ENCODE measurements at regions not wholly inside any gene's neighbourhood (a gene's known extent, or its start where the extent isn't known, plus 50 kb on each side); places are given as distances from the start of the nearest gene placed in this dataset.

GRCh38 chr13:104015646-104016396, 949.6 kb upstream of the SLC10A2 start:
- WGBS: 49% methylated on average over 7 of the region's 7 CpGs
- H3K4me1 ChIP-seq: no peaks in the 10 kb centered on the region

GRCh38 chr13:104014803-104015645, 948.8 kb upstream of the SLC10A2 start:
- no peaks in the 10 kb centered on the region for H3K4me1 ChIP-seq
- no peak overlapping the region for H3K4me3 ChIP-seq
- no peaks in the 10 kb centered on the region for H3K9me3 ChIP-seq
- H3K36me3 ChIP-seq: no peaks in the 10 kb centered on the region
- TF ChIP-seq CTCF (IDR thresholded peaks at IDR 0.05): no peak
- TF ChIP-seq POLR2AphosphoS5 (IDR thresholded peaks at IDR 0.05): no peak
- no peak for TF ChIP-seq EP300 (IDR thresholded peaks at IDR 0.05)
- no peak for TF ChIP-seq POLR2A (IDR thresholded peaks at IDR 0.05; ENCODE audit: low read depth)
- intact Hi-C loops (cut with DNase I): no loop called here
- no peak overlapping the region for H3K27ac ChIP-seq (replicated peaks in 1 of 4)
- WGBS: 79% methylated on average over 12 of the region's 12 CpGs
- H3K27me3 ChIP-seq: no peaks in the 10 kb centered on the region
- no peak for DNase-seq (ENCODE audit: extremely low spot score)

More at GRCh38 chr13:104015646-104016396, 949.6 kb upstream of the SLC10A2 start:
- Histone ChIP-seq H3K4me3 (no peak overlapping the region), H3K36me3 (no peaks in the 10 kb centered on the region), H3K27ac (replicated peaks in 1 of 4) (no peak overlapping the region), H3K27me3 (no peaks in the 10 kb centered on the region), H3K9me3 (no peaks in the 10 kb centered on the region)
- intact Hi-C loops (cut with DNase I): no loop called here
- TF ChIP-seq CTCF (IDR thresholded peaks at IDR 0.05) (no peak), POLR2AphosphoS5 (IDR thresholded peaks at IDR 0.05) (no peak), EP300 (IDR thresholded peaks at IDR 0.05) (no peak), POLR2A (IDR thresholded peaks at IDR 0.05; ENCODE audit: low read depth) (no peak)
- DNase-seq (ENCODE audit: extremely low spot score): no peak

GRCh38 chr13:104011505-104012241, 945.5 kb upstream of the SLC10A2 start:
- Histone ChIP-seq H3K27me3 (no peaks in the 10 kb centered on the region), H3K27ac (replicated peaks in 1 of 4) (no peak overlapping the region), H3K36me3 (no peaks in the 10 kb centered on the region), H3K4me3 (no peak overlapping the region), H3K4me1 (peaks cover 0 to 4% (median 0%) of the 10 kb centered on the region in 4 donors), H3K9me3 (no peaks in the 10 kb centered on the region)
- TF ChIP-seq POLR2AphosphoS5 (IDR thresholded peaks at IDR 0.05): no peak
- TF ChIP-seq EP300 (IDR thresholded peaks at IDR 0.05): no peak
- TF ChIP-seq POLR2A (IDR thresholded peaks at IDR 0.05; ENCODE audit: low read depth): no peak
- no peak for TF ChIP-seq CTCF (IDR thresholded peaks at IDR 0.05)
- no peak for DNase-seq (ENCODE audit: extremely low spot score)
- 65% methylated on average over 18 of the region's 18 CpGs for WGBS
- intact Hi-C loops (cut with DNase I): no loop called here

- Histone ChIP-seq H3K4me1 (peaks cover 0 to 4% (median 0%) of the 10 kb centered on the region in 4 donors), H3K9me3 (no peaks in the 10 kb centered on the region), H3K27me3 (no peaks in the 10 kb centered on the region), H3K36me3 (no peaks in the 10 kb centered on the region), H3K4me3 (no peak overlapping the region), H3K27ac (replicated peaks in 1 of 4) (no peak overlapping the region)
- no peak for TF ChIP-seq POLR2A (IDR thresholded peaks at IDR 0.05; ENCODE audit: low read depth)
- TF ChIP-seq EP300 (IDR thresholded peaks at IDR 0.05): no peak
- TF ChIP-seq CTCF (IDR thresholded peaks at IDR 0.05): no peak
- no peak for TF ChIP-seq POLR2AphosphoS5 (IDR thresholded peaks at IDR 0.05)
- intact Hi-C loops (cut with DNase I): no loop called here
- 52% methylated on average over 8 of the region's 8 CpGs for WGBS
- no peak for DNase-seq (ENCODE audit: extremely low spot score)
Measured at GRCh38 chr13:104008541-104009435, 942.6 kb upstream of the SLC10A2 start.

Measured in esophagus muscularis mucosa (tissue), 4 donors.